Activated CD8-positive, alpha-beta memory T cell treated with anti-CD3 and anti-CD28 coated beads, Interleukin-2, amount 50 U/mL, for 48 hours (primary cell): ENCODE measurements at regions not wholly inside any gene's neighbourhood (a gene's known extent, or its start where the extent isn't known, plus 50 kb on each side); places are given as distances from the start of the nearest gene placed in this dataset.

Experiments
- DNase-seq: peaks from one replicate; pipeline ENCODE4 v3.0.0-alpha.2; 2020

GRCh38 chr6:114605656-114606055, 262.8 kb upstream of the HS3ST5 start:
- DNase-seq = no peak

- DNase-seq = no peak
These were observed 257.6 kb upstream of the HS3ST5 start for GRCh38 chr6:114600381-114600780.

- no peak for DNase-seq
These were observed 252.8 kb upstream of the HS3ST5 start for GRCh38 chr6:114595591-114595990.

- DNase-seq = no peak
These were observed 252.4 kb upstream of the HS3ST5 start for GRCh38 chr6:114595186-114595585.

GRCh38 chr6:114592506-114592905, 249.7 kb upstream of the HS3ST5 start:
- DNase-seq = no peak

GRCh38 chr6:114588726-114589125, 245.9 kb upstream of the HS3ST5 start:
- no peak for DNase-seq

- no peak for DNase-seq
These were observed 243.5 kb upstream of the HS3ST5 start for GRCh38 chr6:114586298-114586697.

- no peak for DNase-seq
These were observed 238.5 kb upstream of the HS3ST5 start for GRCh38 chr6:114581293-114581692.

GRCh38 chr6:114580882-114581281, 238.1 kb upstream of the HS3ST5 start:
- no peak for DNase-seq

- DNase-seq = no peak
These were observed 236.7 kb upstream of the HS3ST5 start for GRCh38 chr6:114579486-114579885.

- no peak for DNase-seq
These were observed 234.3 kb upstream of the HS3ST5 start for GRCh38 chr6:114577109-114577508.

- no peak for DNase-seq
These were observed 233.5 kb upstream of the HS3ST5 start for GRCh38 chr6:114576330-114576729.

GRCh38 chr6:114569669-114570068, 226.8 kb upstream of the HS3ST5 start:
- no peak for DNase-seq

- DNase-seq = no peak
These were observed 221.6 kb upstream of the HS3ST5 start for GRCh38 chr6:114564302-114564933.

GRCh38 chr6:114559419-114559818, 216.6 kb upstream of the HS3ST5 start:
- no peak for DNase-seq

- DNase-seq = no peak
These were observed 215.3 kb upstream of the HS3ST5 start for GRCh38 chr6:114558153-114558552.

GRCh38 chr6:114556846-114557488, 214.1 kb upstream of the HS3ST5 start:
- DNase-seq = no peak

GRCh38 chr6:114550316-114550715, 207.5 kb upstream of the HS3ST5 start:
- no peak for DNase-seq

GRCh38 chr6:114543696-114544095, 200.9 kb upstream of the HS3ST5 start:
- DNase-seq = no peak

GRCh38 chr6:114541794-114542193, 199.0 kb upstream of the HS3ST5 start:
- DNase-seq = no peak

GRCh38 chr6:114537977-114538376, 195.2 kb upstream of the HS3ST5 start:
- DNase-seq = no peak

GRCh38 chr6:114534813-114535212, 192.0 kb upstream of the HS3ST5 start:
- DNase-seq = no peak

GRCh38 chr6:114524081-114524480, 181.3 kb upstream of the HS3ST5 start:
- DNase-seq = no peak

GRCh38 chr6:114523508-114523907, 180.7 kb upstream of the HS3ST5 start:
- no peak for DNase-seq

GRCh38 chr6:114521926-114522325, 179.1 kb upstream of the HS3ST5 start:
- no peak for DNase-seq
